ENCODE measurements at regions not wholly inside any gene's neighbourhood (a gene's known extent, or its start where the extent isn't known, plus 50 kb on each side); places are given as distances from the start of the nearest gene placed in this dataset.
A peak's percentile ranks its signal among the peaks of the same experiment; 100 is the strongest.

- DNase-seq, result peak; percentile 76
These were observed 411.4 kb downstream of the CCDC91 start for GRCh38 chr12:28601570-28602058.

GRCh38 chr12:28602786-28603185, 412.5 kb downstream of the CCDC91 start:
- peak; percentile 60 for DNase-seq

GRCh38 chr12:28603239-28603638, 413.0 kb downstream of the CCDC91 start:
- peak; percentile 62 for DNase-seq

- DNase-seq, result no peak
These were observed 413.5 kb downstream of the CCDC91 start for GRCh38 chr12:28603801-28604200.

GRCh38 chr12:28604240-28604639, 414.0 kb downstream of the CCDC91 start:
- DNase-seq, result no peak

GRCh38 chr12:28606967-28607557, 416.8 kb downstream of the CCDC91 start:
- no peak for DNase-seq

GRCh38 chr12:28610401-28611114, 420.3 kb downstream of the CCDC91 start:
- DNase-seq, result no peak

- DNase-seq, result no peak
These were observed 420.8 kb downstream of the CCDC91 start for GRCh38 chr12:28611115-28611435.

- no peak for DNase-seq
These were observed 421.2 kb downstream of the CCDC91 start for GRCh38 chr12:28611449-28611848.

GRCh38 chr12:28618171-28618570, 427.9 kb downstream of the CCDC91 start:
- no peak for DNase-seq

GRCh38 chr12:28618772-28619171, 428.5 kb downstream of the CCDC91 start:
- DNase-seq, result no peak

- peak; percentile 50 for DNase-seq
These were observed 430.0 kb downstream of the CCDC91 start for GRCh38 chr12:28620281-28620680.

GRCh38 chr12:28622406-28622805, 432.1 kb downstream of the CCDC91 start:
- DNase-seq, result no peak

GRCh38 chr12:28626504-28626903, 436.2 kb downstream of the CCDC91 start:
- no peak for DNase-seq

GRCh38 chr12:28629691-28630090, 439.4 kb downstream of the CCDC91 start:
- no peak for DNase-seq

- no peak for DNase-seq
These were observed 441.6 kb downstream of the CCDC91 start for GRCh38 chr12:28631831-28632230.

- DNase-seq, result no peak
These were observed 450.3 kb downstream of the CCDC91 start for GRCh38 chr12:28640519-28640918.

GRCh38 chr12:28645436-28645835, 455.2 kb downstream of the CCDC91 start:
- no peak for DNase-seq

- no peak for DNase-seq
These were observed 455.6 kb downstream of the CCDC91 start for GRCh38 chr12:28645891-28646290.

- DNase-seq, result no peak
These were observed 460.6 kb downstream of the CCDC91 start for GRCh38 chr12:28650906-28651305.

GRCh38 chr12:28652239-28652638, 462.0 kb downstream of the CCDC91 start:
- no peak for DNase-seq

GRCh38 chr12:28681980-28682379, 467.1 kb upstream of the FAR2 start:
- DNase-seq, result no peak

GRCh38 chr12:28683366-28683765, 465.7 kb upstream of the FAR2 start:
- DNase-seq, result no peak

- no peak for DNase-seq
These were observed 459.5 kb upstream of the FAR2 start for GRCh38 chr12:28689398-28690175.

All from OCI-M1 (cell line).